ENCODE measurements at regions not wholly inside any gene's neighbourhood (a gene's known extent, or its start where the extent isn't known, plus 50 kb on each side); places are given as distances from the start of the nearest gene placed in this dataset.

- Histone ChIP-seq H3K4me3 (ENCODE audit: low read length) (no peak overlapping the region), H3K9ac (ENCODE audit: low read length) (no peak overlapping the region), H3K36me3 (ENCODE audit: control insufficient read depth, insufficient read depth, low read length, severe bottlenecking) (no peaks in the 10 kb centered on the region), H3K4me1 (ENCODE audit: control insufficient read depth, insufficient read depth, low read length) (peaks cover 13% of the 10 kb centered on the region), H3K9me3 (ENCODE audit: control insufficient read depth, low read length) (peaks cover 6% of the 10 kb centered on the region), H3K27me3 (replicated peaks; ENCODE audit: control insufficient read depth, insufficient read depth, low read length) (no peaks in the 10 kb centered on the region)
- DNase-seq (ENCODE audit: low read depth): no peak
Measured at GRCh38 chr11:27263986-27264385, 99.0 kb downstream of the CCDC34 start.

DNA sequence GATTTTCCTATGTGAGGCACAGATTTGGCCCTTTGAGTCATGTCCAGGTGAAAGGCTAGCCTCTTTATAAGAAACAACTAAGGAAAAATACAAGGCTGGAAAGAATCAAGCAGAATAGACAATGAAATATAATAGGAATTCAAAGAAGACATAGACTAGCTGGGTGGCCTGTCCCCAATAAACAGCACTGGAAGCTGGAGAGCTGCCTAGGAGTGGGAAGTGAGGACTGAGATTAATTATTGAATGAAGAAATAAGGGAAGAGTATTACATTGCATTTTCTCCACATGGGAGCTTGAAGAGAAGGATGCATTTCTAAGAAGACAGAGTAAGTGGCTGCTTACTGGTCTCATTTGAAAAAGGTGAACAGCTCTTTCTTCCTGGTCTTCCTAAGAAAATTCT, 100.0 kb downstream of the CCDC34 start:
- H3K9me3 ChIP-seq (ENCODE audit: control insufficient read depth, low read length): peaks cover 6% of the 10 kb centered on the region
- peak; percentile 49 for DNase-seq (ENCODE audit: low read depth)
- H3K4me3 ChIP-seq (ENCODE audit: low read length): no peak overlapping the region
- no peak overlapping the region for H3K9ac ChIP-seq (ENCODE audit: low read length)
- H3K27me3 ChIP-seq (replicated peaks; ENCODE audit: control insufficient read depth, insufficient read depth, low read length): no peaks in the 10 kb centered on the region
- no peaks in the 10 kb centered on the region for H3K36me3 ChIP-seq (ENCODE audit: control insufficient read depth, insufficient read depth, low read length, severe bottlenecking)
- peaks cover 13% of the 10 kb centered on the region for H3K4me1 ChIP-seq (ENCODE audit: control insufficient read depth, insufficient read depth, low read length)

GRCh38 chr11:27255447-27255828, 107.6 kb downstream of the CCDC34 start:
- H3K36me3 ChIP-seq (ENCODE audit: control insufficient read depth, insufficient read depth, low read length, severe bottlenecking): no peaks in the 10 kb centered on the region
- H3K4me3 ChIP-seq (ENCODE audit: low read length): no peak overlapping the region
- H3K9ac ChIP-seq (ENCODE audit: low read length): no peak overlapping the region
- H3K9me3 ChIP-seq (ENCODE audit: control insufficient read depth, low read length): no peaks in the 10 kb centered on the region
- DNase-seq (ENCODE audit: low read depth): peak; percentile 87
- no peaks in the 10 kb centered on the region for H3K27me3 ChIP-seq (replicated peaks; ENCODE audit: control insufficient read depth, insufficient read depth, low read length)
- H3K4me1 ChIP-seq (ENCODE audit: control insufficient read depth, insufficient read depth, low read length): no peaks in the 10 kb centered on the region

DNA sequence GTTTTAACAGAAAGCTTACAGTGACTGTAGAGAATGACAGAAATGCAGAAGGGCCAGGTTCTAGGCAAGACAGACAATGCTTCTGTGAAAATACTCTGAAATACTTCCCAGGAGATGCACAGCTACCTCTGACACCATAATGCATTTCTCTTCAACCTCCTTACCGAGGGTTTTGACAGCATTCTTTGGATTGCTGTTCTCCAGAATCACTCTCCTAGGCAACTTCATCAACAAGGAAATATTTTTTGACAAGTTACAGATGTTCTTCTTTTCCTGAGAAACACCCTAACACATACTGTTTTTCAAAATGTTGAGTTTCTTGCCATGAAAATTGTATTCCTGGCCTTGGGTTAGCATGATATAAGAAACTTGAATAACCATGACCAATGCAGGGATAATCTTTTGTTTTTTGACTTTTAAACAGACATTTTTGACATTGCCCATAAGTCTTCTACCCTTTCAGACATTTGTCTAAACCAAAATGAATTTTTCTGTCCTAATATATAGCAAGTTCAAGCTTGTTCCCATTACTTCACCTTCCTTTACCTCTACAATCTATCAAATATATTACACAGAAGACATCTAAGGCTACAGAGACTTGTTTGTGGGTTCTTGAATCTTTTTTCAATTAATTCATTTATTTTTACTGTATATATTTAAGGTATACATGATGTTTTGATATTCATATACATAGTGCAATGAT, 108.1 kb downstream of the CCDC34 start:
- Histone ChIP-seq H3K27me3 (replicated peaks; ENCODE audit: control insufficient read depth, insufficient read depth, low read length) (no peaks in the 10 kb centered on the region), H3K36me3 (ENCODE audit: control insufficient read depth, insufficient read depth, low read length, severe bottlenecking) (no peaks in the 10 kb centered on the region), H3K4me1 (ENCODE audit: control insufficient read depth, insufficient read depth, low read length) (no peaks in the 10 kb centered on the region), H3K9ac (ENCODE audit: low read length) (no peak overlapping the region), H3K4me3 (ENCODE audit: low read length) (no peak overlapping the region), H3K9me3 (ENCODE audit: control insufficient read depth, low read length) (no peaks in the 10 kb centered on the region)
- DNase-seq (ENCODE audit: low read depth): peak; percentile 88

GRCh38 chr11:27253224-27253623, 109.8 kb downstream of the CCDC34 start:
- no peak overlapping the region for H3K9ac ChIP-seq (ENCODE audit: low read length)
- no peaks in the 10 kb centered on the region for H3K27me3 ChIP-seq (replicated peaks; ENCODE audit: control insufficient read depth, insufficient read depth, low read length)
- no peaks in the 10 kb centered on the region for H3K4me1 ChIP-seq (ENCODE audit: control insufficient read depth, insufficient read depth, low read length)
- H3K4me3 ChIP-seq (ENCODE audit: low read length): no peak overlapping the region
- DNase-seq (ENCODE audit: low read depth): no peak
- no peaks in the 10 kb centered on the region for H3K9me3 ChIP-seq (ENCODE audit: control insufficient read depth, low read length)
- no peaks in the 10 kb centered on the region for H3K36me3 ChIP-seq (ENCODE audit: control insufficient read depth, insufficient read depth, low read length, severe bottlenecking)

DNA sequence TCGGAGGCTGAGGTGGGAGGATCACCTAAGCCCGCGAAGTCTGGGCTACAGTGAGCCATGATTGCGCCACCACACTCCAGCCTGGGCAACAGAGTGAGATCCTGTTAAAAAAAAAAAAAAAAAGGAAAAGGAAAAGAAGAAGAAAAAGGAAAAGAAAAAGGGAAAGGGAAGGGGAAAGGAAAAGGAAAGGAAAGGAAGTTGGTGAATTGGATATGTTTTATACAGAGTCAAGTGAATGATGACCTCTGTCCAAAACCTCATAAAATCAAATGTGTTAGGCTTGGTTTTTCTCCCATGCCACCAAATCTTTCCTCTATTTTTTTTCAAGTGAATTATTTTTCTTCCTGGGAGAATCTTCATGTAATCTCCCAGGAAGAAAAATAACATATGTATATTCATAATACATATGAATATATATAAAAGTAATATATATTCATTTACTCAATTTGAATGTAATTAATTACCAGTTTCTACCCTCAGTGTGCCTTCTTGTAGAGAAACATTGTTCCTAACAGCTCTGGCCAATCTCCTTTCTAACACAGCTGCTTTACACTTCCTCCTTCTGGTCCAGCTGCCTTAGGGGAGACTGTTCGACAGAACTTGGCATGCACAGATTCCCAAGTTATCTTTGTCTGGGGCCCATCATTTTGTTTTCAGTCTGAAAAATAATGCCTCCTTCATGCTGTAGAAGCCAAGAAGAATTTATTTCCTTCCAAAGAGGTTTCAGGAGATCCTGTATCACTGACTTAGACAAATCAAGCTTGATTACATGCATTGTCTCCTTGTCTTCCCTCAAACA, 111.9 kb downstream of the CCDC34 start:
- H3K4me1 ChIP-seq (ENCODE audit: control insufficient read depth, insufficient read depth, low read length): no peaks in the 10 kb centered on the region
- no peaks in the 10 kb centered on the region for H3K9me3 ChIP-seq (ENCODE audit: control insufficient read depth, low read length)
- H3K36me3 ChIP-seq (ENCODE audit: control insufficient read depth, insufficient read depth, low read length, severe bottlenecking): no peaks in the 10 kb centered on the region
- DNase-seq (ENCODE audit: low read depth): no peak
- no peaks in the 10 kb centered on the region for H3K27me3 ChIP-seq (replicated peaks; ENCODE audit: control insufficient read depth, insufficient read depth, low read length)
- no peak overlapping the region for H3K4me3 ChIP-seq (ENCODE audit: low read length)
- H3K9ac ChIP-seq (ENCODE audit: low read length): no peak overlapping the region

DNA sequence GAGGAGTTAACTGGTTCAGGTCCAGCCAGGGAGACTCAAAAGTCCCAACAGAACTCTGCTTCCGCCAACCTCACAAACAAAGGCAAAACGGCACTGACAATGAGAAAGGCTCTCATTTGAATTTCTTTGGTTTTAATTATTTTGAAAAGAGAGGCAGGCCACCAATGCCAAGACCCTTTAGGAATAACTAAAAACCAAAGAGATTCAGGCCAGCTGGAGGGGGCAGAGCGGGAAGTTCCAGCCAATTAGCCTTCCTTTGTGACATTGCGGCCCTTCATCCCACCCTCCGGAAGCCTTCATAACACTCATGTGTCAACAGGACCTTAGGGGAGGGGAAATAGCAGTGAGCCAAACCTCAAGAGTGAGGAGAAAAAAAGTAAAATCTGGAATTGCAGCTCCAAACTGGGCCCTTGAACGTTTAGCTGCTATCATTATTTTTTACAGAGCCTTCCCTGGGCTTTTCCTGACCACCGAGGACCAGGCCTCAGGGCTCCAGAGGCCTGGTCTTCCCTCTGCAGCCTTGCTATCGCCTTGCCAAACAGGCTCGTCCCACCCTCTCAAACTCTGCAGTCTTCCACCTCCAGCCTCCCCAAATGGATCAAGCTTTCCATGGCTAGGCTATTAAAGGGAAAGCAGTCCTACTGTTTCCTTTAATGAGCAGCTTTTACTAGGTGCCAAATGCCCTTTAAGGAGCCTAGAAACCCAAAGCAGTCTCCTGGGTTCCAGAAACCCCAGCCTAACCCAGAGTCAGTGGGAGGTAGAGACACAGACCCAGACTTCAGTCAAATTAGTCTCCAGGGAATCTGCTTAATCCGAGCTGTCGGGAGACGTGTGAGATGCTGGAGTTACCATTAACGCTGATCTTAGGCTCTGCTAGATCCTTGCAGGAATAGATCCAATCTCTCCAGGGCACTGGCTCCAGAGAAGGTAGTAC, 114.2 kb downstream of the CCDC34 start:
- Histone ChIP-seq H3K27me3 (replicated peaks; ENCODE audit: control insufficient read depth, insufficient read depth, low read length) (no peaks in the 10 kb centered on the region), H3K9ac (ENCODE audit: low read length) (no peak overlapping the region), H3K9me3 (ENCODE audit: control insufficient read depth, low read length) (peaks cover 5% of the 10 kb centered on the region), H3K4me3 (ENCODE audit: low read length) (no peak overlapping the region), H3K4me1 (ENCODE audit: control insufficient read depth, insufficient read depth, low read length) (no peaks in the 10 kb centered on the region), H3K36me3 (ENCODE audit: control insufficient read depth, insufficient read depth, low read length, severe bottlenecking) (no peaks in the 10 kb centered on the region)
- DNase-seq (ENCODE audit: low read depth): no peak

DNA sequence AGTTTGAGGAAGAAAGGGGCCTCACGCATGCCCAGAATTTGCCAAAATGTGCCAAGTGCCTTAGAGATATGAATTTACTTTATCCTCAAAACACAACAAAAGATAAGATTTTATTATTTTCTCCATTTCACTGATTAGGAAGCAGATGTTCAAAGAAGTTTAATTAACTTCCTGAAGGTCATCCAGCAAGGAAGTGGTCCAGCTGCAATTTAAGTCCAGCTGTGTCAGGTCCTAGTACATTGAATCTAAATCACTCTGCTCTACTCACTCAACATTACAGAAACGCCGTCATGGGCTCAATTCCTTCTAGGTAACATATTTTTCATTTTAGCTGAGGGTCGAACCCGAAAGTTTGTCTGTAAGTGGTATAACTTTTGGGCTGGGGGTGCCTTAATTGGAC, 115.4 kb downstream of the CCDC34 start:
- no peaks in the 10 kb centered on the region for H3K36me3 ChIP-seq (ENCODE audit: control insufficient read depth, insufficient read depth, low read length, severe bottlenecking)
- H3K9me3 ChIP-seq (ENCODE audit: control insufficient read depth, low read length): peaks cover 5% of the 10 kb centered on the region
- H3K27me3 ChIP-seq (replicated peaks; ENCODE audit: control insufficient read depth, insufficient read depth, low read length): no peaks in the 10 kb centered on the region
- no peak overlapping the region for H3K4me3 ChIP-seq (ENCODE audit: low read length)
- peaks cover 1% of the 10 kb centered on the region for H3K4me1 ChIP-seq (ENCODE audit: control insufficient read depth, insufficient read depth, low read length)
- DNase-seq (ENCODE audit: low read depth): no peak
- no peak overlapping the region for H3K9ac ChIP-seq (ENCODE audit: low read length)

- Histone ChIP-seq H3K4me1 (ENCODE audit: control insufficient read depth, insufficient read depth, low read length) (peaks cover 6% of the 10 kb centered on the region), H3K36me3 (ENCODE audit: control insufficient read depth, insufficient read depth, low read length, severe bottlenecking) (no peaks in the 10 kb centered on the region), H3K27me3 (replicated peaks; ENCODE audit: control insufficient read depth, insufficient read depth, low read length) (no peaks in the 10 kb centered on the region), H3K9ac (ENCODE audit: low read length) (no peak overlapping the region), H3K9me3 (ENCODE audit: control insufficient read depth, low read length) (peaks cover 5% of the 10 kb centered on the region), H3K4me3 (ENCODE audit: low read length) (no peak overlapping the region)
- no peak for DNase-seq (ENCODE audit: low read depth)
Measured at GRCh38 chr11:27246925-27247324, 116.1 kb downstream of the CCDC34 start.

GRCh38 chr11:27244900-27245299, 118.1 kb downstream of the CCDC34 start:
- peaks cover 5% of the 10 kb centered on the region for H3K9me3 ChIP-seq (ENCODE audit: control insufficient read depth, low read length)
- H3K9ac ChIP-seq (ENCODE audit: low read length): no peak overlapping the region
- peaks cover 6% of the 10 kb centered on the region for H3K4me1 ChIP-seq (ENCODE audit: control insufficient read depth, insufficient read depth, low read length)
- DNase-seq (ENCODE audit: low read depth): no peak
- no peaks in the 10 kb centered on the region for H3K27me3 ChIP-seq (replicated peaks; ENCODE audit: control insufficient read depth, insufficient read depth, low read length)
- no peak overlapping the region for H3K4me3 ChIP-seq (ENCODE audit: low read length)
- no peaks in the 10 kb centered on the region for H3K36me3 ChIP-seq (ENCODE audit: control insufficient read depth, insufficient read depth, low read length, severe bottlenecking)

DNA sequence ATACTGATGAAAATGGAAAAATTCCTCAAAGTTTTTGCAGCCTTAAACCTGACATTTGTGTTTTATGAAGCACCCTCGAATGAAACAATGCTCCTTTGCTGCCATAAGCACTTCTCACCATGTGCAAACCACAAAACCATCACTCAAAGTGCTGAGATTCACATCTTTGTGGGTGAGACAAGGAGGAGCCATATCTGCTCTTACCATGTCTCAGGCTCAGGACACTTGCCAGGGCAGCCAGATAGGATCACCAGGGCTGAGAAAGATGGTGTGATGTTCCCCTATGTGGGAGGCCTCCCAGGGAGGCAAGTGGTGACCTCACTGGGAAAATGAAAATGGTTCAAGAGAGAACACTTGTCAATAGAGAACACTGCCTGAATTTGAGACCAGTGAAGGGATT, 120.4 kb downstream of the CCDC34 start:
- no peak for DNase-seq (ENCODE audit: low read depth)
- H3K4me3 ChIP-seq (ENCODE audit: low read length): no peak overlapping the region
- no peaks in the 10 kb centered on the region for H3K36me3 ChIP-seq (ENCODE audit: control insufficient read depth, insufficient read depth, low read length, severe bottlenecking)
- H3K9me3 ChIP-seq (ENCODE audit: control insufficient read depth, low read length): peaks cover 5% of the 10 kb centered on the region
- peaks cover 12% of the 10 kb centered on the region for H3K4me1 ChIP-seq (ENCODE audit: control insufficient read depth, insufficient read depth, low read length)
- no peak overlapping the region for H3K9ac ChIP-seq (ENCODE audit: low read length)
- H3K27me3 ChIP-seq (replicated peaks; ENCODE audit: control insufficient read depth, insufficient read depth, low read length): no peaks in the 10 kb centered on the region

All from adipocyte (in vitro differentiated cells).